ENCODE measurements at regions not wholly inside any gene's neighbourhood (a gene's known extent, or its start where the extent isn't known, plus 50 kb on each side); places are given as distances from the start of the nearest gene placed in this dataset.
"Not testable (repeated sequence)": the region's sequence is repeated elsewhere in the genome, so short reads cannot be mapped to it uniquely, and the experiment has no call there.

DNA sequence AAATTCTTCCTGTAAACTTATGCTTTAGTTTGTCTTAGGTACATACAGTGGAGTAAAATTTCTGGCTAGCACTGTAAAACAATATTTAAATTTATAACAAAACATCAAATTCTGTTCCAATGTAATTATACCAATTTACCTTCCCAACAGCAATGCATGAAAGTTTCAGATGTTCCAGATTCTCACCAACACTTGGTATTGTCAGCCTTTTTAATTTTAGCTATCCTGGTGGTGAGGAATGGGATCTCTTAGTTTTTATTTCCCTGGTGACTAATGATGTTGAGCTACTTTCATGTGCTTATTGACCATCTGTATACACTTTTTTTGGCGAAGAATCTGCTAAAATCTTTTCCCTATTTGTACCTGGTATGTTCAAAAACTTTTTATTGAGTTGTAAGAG, 76.1 kb upstream of the PHACTR1 start (continued):
- no peak for TF ChIP-seq GABPA (IDR thresholded peaks at IDR 0.05; ENCODE audit: borderline replicate concordance, insufficient read depth, low read length)
- no peak for TF ChIP-seq CHD1 (IDR thresholded peaks at IDR 0.05; ENCODE audit: low read depth, low read length)
- TF ChIP-seq, protein P1, sequence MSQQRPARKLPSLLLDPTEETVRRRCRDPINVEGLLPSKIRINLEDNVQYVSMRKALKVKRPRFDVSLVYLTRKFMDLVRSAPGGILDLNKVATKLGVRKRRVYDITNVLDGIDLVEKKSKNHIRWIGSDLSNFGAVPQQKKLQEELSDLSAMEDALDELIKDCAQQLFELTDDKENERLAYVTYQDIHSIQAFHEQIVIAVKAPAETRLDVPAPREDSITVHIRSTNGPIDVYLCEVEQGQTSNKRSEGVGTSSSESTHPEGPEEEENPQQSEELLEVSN (IDR thresholded peaks at IDR 0.05), result no peak

GRCh38 chr6:12641785-12642184, 74.8 kb upstream of the PHACTR1 start:
- H3K23ac ChIP-seq (ENCODE audit: insufficient read length); H3K9me3 ChIP-seq (ENCODE audit: insufficient read depth in 2 of 2, low read depth in 1 of 2, low read length in 1 of 2); H3K79me1 ChIP-seq (ENCODE audit: low read depth, low read length); H2BK15ac ChIP-seq (ENCODE audit: low read length); H3K4ac ChIP-seq (replicated peaks; ENCODE audit: insufficient read length, low read depth, low read length); H2BK120ac ChIP-seq (replicated peaks; ENCODE audit: low read depth, low read length); H4K8ac ChIP-seq (ENCODE audit: extremely low read depth, insufficient read depth, low read length); H3K23me2 ChIP-seq (ENCODE audit: low read depth, low read length); H2BK20ac ChIP-seq (ENCODE audit: low read length); H3K79me2 ChIP-seq (ENCODE audit: control insufficient read depth in 1 of 2, insufficient read depth in 2 of 2, low read length in 2 of 2); H3K27ac ChIP-seq (ENCODE audit: low read depth, low read length); H2BK12ac ChIP-seq (ENCODE audit: low read depth, low read length); H3K9ac ChIP-seq (replicated peaks in 1 of 4; ENCODE audit: extremely low read depth in 1 of 4, low read depth in 3 of 4, low read length in 3 of 4); H3K27me3 ChIP-seq (replicated peaks in 1 of 4; ENCODE audit: control insufficient read depth in 3 of 4, extremely low read depth in 1 of 4, insufficient read depth in 3 of 4, low read length in 3 of 4); H3K4me3 ChIP-seq (ENCODE audit: extremely low read depth in 1 of 4, insufficient read depth in 2 of 4, low read depth in 3 of 4, low read length in 4 of 4); H3K18ac ChIP-seq (ENCODE audit: extremely low read depth, low read length); H2BK5ac ChIP-seq (ENCODE audit: low read depth, low read length); H3K4me2 ChIP-seq (ENCODE audit: insufficient read depth in 1 of 2, low read depth in 2 of 2, low read length in 2 of 2); FAIRE-seq; H2AFZ ChIP-seq (ENCODE audit: low read length); H4K91ac ChIP-seq (replicated peaks; ENCODE audit: insufficient read length, low read length); H4K20me1 ChIP-seq (replicated peaks in 1 of 2; ENCODE audit: control insufficient read depth in 1 of 2, insufficient read depth in 2 of 2, low read length in 2 of 2); H2AK5ac ChIP-seq (ENCODE audit: low read depth, low read length); H3K14ac ChIP-seq (ENCODE audit: insufficient read length); H3K36me3 ChIP-seq (ENCODE audit: control insufficient read depth in 2 of 4, insufficient read depth in 4 of 4, low read length in 3 of 4); H3K4me1 ChIP-seq (replicated peaks in 1 of 4; ENCODE audit: control insufficient read depth in 3 of 4, insufficient read depth in 4 of 4, low read length in 3 of 4); POLR2A ChIA-PET (ENCODE audit: partially characterized antibody); H3K56ac ChIP-seq (replicated peaks; ENCODE audit: insufficient read length, low read depth, low read length); H4K5ac ChIP-seq (ENCODE audit: insufficient read length, low read depth, low read length); DNase-seq (ENCODE audit: low read depth in 1 of 2, low spot score in 2 of 2): not testable (repeated sequence)
- CTCF ChIA-PET (ENCODE audit: partially characterized antibody), result interaction anchor here (0.6 to 1.8 kb wide), 5 partner anchors 11 to 1822 kb away, joined by 3 to 9 read pairs (median 4); no protein-coding TSS in a partner anchor
- WGBS, 2 experiments (ENCODE audit: extremely low coverage in 1 of 2, insufficient coverage in 1 of 2, insufficient read length in 1 of 2, insufficient replicate concordance in 2 of 2, low coverage in 1 of 2, low lambda C conversion rate in 2 of 2, missing lambda C conversion rate in 1 of 2), result 95% methylated on average over 2 of the region's 2 CpGs; no CpG with 5 or more reads in 1 of the 2 experiments

Data from H1 (cell line).